T follicular helper cell (primary cell): ENCODE measurements at regions not wholly inside any gene's neighbourhood (a gene's known extent, or its start where the extent isn't known, plus 50 kb on each side); places are given as distances from the start of the nearest gene placed in this dataset.
"Not testable (repeated sequence)": the region's sequence is repeated elsewhere in the genome, so short reads cannot be mapped to it uniquely, and the experiment has no call there.

ENCODE experiments used
- DNase-seq: peaks from one replicate; pipeline ENCODE4 v3.0.0-alpha.2; 2020; ENCODE audit warnings: low read depth

DNA sequence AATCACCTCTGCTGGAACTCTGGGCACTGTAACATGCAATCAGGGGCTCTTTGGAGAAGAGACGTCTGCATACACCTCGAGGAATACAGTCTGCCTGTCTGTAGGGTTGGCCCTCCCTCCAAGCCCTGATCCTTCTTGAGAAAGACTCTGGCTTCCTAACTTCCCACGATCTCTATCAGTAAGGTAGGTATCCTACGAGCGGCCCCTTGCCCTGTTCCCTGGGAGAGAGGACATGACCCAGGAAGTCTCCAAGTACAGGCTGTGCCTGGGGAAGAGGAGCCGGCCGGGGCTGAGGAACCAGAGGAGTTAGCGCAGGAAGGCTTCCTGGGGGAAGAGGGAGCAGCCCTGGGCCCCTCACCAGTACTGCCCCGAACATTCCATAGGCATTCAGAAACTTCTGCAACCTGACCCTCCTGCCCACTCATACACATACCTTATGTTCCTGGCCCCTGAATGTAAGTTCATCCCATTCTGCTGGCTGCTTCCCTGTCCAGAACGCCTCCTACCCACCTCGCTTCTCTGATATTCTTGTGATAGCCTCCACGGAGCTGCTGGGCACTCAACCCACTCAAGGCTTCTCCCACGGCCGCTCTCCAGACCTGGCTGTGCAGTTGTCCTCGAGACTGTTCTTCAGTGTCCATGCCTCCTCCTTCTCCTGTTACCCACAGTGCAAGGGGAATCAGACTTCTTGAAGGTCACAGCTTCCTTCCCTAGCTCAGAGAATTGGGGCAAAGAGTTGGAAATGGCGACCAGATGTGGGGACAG lies 116.1 kb downstream of the CYP26B1 start:
- no peak for DNase-seq

DNA sequence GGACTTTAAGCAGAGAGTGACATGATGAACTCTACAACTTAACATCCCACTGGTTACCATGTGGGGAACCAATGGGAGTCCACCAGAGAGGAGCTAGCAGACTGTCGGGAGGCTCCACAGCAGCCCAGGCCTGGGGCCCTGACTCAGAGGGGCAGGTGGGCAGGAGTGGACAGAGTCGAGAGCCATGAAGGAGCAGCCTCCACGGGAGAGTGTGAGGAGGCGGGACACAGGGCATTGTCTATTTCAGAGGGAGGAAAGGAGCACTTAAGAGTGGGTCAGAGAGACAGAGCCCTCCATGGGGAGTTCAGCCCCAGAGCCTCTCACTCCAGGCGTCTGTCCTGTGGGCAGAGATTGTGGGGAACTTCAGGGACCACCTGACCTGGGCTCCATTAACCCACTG lies 118.7 kb downstream of the CYP26B1 start:
- no peak for DNase-seq

DNA sequence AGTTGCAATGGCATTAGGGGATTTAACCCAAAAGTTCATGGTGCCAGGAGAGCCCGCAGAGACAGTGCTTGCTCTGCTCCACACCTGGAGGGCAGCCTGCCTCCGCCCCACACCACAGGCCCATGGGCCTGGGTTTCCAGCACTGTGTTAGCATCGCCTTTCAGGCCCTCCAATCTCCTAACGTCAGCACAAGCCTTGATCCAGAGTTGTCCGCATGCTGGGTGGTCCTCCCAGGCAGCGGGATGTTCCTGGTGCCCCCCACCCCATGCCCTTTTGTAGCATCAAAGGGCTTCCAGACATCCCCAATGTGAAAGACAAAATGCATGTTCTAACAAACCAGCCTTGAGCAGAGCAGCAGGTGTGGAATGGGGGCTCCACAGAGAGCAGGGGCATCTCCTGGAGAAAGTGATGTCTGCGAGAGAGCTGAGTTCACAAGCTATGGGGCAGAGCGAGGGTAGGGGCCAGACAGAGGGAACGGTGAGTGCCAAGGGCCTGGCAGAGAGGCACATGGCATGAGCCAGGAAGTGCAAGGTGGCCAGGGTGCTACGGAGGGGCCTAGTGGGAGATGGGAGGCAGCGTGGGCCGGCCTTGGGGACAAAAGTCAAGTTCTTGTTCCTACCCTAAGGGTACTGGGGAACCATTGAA lies 119.2 kb downstream of the CYP26B1 start:
- DNase-seq = no peak

- DNase-seq = no peak
Observed at GRCh38 chr2:72027426-72028161, 120.1 kb downstream of the CYP26B1 start.

- DNase-seq = no peak
Observed at GRCh38 chr2:72026819-72027425, 120.7 kb downstream of the CYP26B1 start.

DNA sequence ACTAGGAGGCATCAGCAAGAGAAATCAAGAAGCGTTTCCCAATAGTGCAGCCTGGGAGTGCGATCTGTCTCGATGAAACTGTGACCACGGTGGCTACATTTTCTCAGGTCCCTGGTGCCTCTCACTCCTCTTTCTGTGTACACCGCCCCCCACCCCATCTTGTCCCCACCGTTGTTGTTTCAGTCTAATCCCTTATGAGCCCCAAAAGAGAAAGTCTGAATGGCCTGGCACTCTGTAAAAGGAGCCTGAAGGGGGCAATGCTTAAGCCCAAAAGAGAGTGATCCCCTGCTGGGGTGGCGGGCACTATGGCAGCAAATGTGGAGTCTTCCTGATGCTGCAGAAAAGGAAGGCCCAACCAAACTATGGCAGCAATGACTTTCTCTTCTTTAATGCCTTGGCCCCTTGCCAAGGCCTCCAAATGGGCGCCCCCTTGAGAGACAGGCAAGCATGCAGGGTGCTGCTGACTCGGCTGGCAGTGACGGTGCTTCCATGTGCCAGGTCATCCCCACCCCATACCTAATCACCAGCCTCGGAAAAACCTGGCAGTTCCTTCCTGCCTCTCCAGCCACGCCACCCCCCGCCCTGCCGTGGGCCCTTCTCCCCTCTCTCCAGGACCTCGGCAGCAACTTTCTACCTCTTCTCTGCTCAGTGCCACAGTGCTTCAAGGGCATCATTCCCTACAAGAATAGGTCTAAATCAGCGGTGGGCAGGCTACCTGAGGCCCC lies 123.0 kb downstream of the CYP26B1 start:
- DNase-seq = no peak

GRCh38 chr2:72023678-72024390 lies 123.8 kb downstream of the CYP26B1 start:
- DNase-seq = no peak

DNA sequence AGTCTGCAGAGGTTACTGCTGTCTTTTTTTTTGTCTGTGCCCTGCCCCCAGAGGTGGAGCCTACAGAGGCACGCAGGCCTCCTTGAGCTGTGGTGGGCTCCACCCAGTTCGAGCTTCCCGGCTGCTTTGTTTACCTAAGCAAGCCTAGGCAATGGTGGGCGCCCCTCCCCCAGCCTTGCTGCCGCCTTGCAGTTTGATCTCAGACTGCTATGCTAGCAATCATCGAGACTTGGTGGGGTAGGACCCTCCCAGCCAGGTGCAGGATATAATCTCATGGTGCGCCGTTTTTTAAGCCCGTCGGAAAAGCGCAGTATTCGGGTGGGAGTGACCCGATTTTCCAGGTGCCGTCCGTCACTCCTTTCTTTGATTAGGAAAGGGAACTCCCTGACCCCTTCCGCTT lies 126.3 kb downstream of the CYP26B1 start:
- DNase-seq = not testable (repeated sequence)

DNA sequence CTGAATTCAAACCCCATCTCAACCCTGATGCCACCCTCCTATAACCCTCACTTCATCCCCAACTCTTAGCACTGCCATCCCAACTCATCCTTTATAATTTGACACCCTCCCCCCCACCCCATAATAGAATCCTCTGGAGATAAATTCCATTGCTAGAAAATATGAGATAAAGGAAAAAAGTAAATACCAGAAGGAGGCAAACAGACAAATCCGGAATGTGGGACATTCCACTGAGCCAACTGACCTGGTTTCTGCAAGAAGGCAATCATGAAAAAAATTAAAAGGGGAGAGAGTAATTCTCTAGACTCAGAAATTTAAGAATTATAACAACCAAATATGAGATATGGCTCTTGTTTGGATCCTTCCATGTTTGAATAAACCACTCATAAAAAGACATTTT lies 132.4 kb downstream of the CYP26B1 start:
- no peak for DNase-seq

DNA sequence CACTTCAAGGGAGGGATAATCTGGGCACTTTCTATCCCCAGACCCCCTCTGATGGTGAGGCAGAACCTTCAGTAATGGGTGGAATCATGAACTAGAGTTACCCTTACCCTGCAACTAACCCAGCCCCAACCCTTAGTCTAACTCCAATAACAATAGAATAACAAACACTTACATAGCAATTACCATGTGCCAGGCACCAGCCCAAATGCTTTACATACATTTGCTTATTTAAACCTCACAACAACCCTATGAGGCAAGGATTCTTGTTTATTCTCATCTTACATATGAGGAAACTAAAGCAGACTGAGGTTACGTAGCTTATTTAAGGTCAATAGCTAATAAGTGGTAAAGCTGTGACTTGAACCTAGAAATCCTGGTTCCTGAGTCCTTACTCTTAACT lies 132.8 kb downstream of the CYP26B1 start:
- no peak for DNase-seq

DNA sequence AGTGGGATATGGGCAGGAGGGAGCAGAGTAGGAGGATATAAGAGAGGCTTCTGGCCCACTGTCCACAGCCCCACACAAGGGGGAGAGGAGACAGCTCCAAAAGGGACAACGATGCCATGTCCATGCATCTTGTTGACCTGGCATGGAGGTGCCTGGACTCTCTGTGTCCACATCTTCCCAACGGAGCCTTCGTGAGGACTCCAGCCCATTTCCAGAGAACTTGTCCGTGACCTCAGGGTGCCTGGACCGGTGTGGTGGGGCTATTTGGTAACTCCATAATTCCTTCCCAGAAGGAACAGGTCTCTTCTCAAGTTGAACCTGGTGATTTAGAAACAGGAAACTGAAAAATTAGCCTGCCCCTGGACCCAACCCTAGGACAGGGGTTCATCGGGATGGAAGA lies 133.9 kb downstream of the CYP26B1 start:
- DNase-seq = no peak

DNA sequence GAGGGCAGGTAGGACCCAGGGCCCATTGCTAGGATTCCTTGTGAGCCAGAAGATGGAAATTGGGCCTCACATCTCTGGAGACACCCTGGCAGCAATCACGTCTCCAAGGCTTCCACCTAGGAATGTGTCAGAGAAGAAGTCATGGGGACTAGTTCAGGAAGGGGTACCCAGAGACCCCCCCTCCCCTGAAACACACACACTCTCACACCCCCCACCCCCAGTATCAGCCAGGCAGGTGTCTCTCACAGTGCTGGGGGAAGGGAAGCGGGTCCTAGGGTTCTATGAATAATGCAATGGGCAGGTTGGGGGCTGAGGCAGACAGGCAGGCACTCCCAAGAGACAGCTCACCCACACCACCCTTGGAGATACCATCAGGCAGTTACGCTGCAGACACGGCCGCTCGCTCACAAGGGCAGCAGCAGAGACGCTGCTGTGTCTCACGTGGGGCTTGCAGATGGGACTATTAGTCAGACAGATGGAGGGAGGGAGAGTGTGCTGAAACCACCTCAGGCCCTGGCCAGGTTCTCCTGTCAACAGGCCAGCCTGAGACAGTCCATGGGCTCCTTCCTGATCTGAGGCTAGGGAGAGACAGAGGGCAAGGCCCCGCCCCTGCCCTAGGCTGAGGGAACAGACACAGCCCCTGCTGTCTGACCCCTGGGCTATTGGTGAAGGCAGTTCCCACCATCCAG lies 134.6 kb downstream of the CYP26B1 start:
- DNase-seq = no peak

- DNase-seq = no peak
Observed at GRCh38 chr2:72011791-72012190, 135.9 kb downstream of the CYP26B1 start.

DNA sequence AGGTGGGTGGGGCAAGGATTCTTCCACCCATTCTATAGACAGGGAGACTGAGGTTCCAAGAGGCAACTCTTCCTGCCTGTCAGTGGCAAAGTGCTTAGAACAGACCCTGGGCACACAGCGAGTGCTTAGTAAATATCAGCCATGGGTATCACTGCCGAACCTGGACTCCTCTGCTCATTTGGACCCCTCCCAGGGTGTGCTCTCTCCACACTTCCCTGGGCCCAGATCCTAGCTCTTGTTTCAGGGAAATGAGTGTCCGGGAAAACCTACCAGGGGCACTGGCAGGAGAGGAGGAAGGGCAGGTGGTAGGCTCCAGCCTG lies 136.3 kb downstream of the CYP26B1 start:
- DNase-seq = no peak

DNA sequence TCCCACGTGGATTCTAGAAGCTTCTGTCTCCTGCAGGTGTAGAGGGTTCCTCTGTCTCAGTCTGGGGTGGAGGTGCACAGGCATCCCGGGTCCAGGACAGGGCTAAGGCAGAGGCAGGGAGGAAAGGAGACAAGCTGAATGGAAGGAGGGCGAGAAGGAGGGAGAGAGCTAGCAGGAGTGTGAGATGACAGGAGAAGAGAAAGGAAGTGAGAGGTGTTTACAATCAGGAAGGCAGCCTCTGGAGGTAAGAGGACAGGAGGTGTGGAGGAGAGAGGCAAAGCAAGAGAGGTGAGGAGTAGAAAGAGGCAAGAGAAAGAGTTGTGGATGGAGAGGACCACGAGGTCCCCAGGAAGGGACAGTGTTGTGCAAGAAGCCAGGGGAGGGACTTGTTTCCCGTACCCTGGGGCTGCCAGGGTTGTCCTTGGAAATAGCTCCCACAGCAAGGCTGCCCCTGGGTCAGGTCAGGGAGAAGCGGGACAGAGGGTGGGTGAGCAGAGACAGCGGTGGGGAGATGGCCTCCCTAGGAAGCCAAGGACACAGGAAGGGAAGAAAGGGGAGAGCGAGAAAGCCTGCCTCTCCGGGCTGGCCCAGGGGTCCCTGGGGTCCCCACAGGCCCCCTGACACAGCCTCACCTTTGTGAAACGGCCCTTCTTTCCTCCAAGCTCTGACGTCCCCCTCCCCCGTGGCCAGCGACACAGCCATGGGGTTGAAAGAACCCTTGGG lies 136.9 kb downstream of the CYP26B1 start:
- no peak for DNase-seq

DNA sequence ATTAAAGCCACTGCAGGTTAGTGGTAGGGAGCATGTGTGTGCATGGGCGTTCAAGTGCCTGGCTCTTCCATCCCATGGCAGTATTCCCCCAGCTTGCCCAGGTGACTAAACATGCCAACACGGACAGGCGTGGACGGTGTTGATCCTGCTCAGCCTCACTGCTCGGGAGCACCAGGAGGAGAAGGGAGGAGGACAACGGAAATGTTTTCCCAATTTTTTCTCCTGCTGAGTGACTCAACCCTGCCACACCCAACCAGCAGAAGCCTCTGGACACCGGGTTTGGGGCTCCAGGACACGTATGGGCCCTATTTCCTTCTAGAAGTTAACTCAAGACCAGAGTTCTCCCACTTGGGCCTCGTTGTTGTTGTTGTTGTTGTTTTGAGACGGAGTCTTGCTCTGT lies 139.1 kb downstream of the CYP26B1 start:
- DNase-seq = no peak

DNA sequence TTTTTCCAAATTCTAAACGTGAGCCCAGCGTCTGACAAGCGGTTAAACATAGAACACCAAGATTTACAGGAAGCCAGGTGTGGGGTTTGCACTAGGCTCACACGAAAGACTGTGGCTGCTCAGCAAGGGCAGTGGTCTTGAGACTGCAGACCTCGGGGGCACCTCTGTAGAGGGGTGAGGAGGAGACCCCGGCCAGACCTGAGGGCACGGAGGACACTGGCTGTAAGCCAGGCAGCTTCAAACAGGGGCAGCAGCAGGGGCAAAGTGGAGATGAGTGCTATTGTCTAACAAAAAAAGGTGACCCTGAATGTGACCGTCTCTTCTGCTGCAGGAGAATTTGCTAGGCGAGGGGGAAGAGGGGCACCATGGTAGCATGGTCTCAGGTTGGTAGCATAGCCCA lies 140.3 kb downstream of the CYP26B1 start:
- no peak for DNase-seq

- no peak for DNase-seq
Observed at GRCh38 chr2:72006188-72006736, 141.4 kb downstream of the CYP26B1 start.

GRCh38 chr2:72004976-72005375 lies 142.7 kb downstream of the CYP26B1 start:
- no peak for DNase-seq
